ENCODE measurements at regions not wholly inside any gene's neighbourhood (a gene's known extent, or its start where the extent isn't known, plus 50 kb on each side); places are given as distances from the start of the nearest gene placed in this dataset.

GRCh38 chr7:125845686-125846085 is 916.1 kb upstream of the POT1 start:
- H4K20me1 ChIP-seq (ENCODE audit: control insufficient read depth, extremely low read depth, insufficient read depth, low read length), result no peaks in the 10 kb centered on the region
- no peaks in the 10 kb centered on the region for H3K9me3 ChIP-seq (ENCODE audit: control insufficient read depth, low read depth, low read length)
- no peaks in the 10 kb centered on the region for H3K79me2 ChIP-seq (ENCODE audit: control insufficient read depth, insufficient read depth, low read length)
- H3K4me2 ChIP-seq (ENCODE audit: control insufficient read depth, extremely low read depth, insufficient read depth, low read depth, low read length), result no peak overlapping the region
- dilution Hi-C loops (cut with MboI; ENCODE audit: extremely low pct_ligation_motif_present, low sequenced_read_pairs), result no loop called here
- no peak overlapping the region for H3K4me3 ChIP-seq (ENCODE audit: control insufficient read depth in 2 of 3, extremely low read depth in 1 of 3, insufficient read depth in 2 of 3, low read depth in 1 of 3, low read length in 3 of 3)
- no peak overlapping the region for H3K27ac ChIP-seq (ENCODE audit: control insufficient read depth, insufficient read depth, low read length)
- no peak overlapping the region for H3K9ac ChIP-seq (ENCODE audit: control insufficient read depth, extremely low read depth, insufficient read depth, low read length)
- H3K9me1 ChIP-seq (ENCODE audit: control insufficient read depth, extremely low read depth, insufficient read depth, low read length), result no peaks in the 10 kb centered on the region
- H3K36me3 ChIP-seq (ENCODE audit: control insufficient read depth in 2 of 2, extremely low read depth in 1 of 2, insufficient read depth in 2 of 2, low read length in 2 of 2), result no peaks in the 10 kb centered on the region
- DNase-seq (ENCODE audit: low read depth, low spot score) (no peak), FAIRE-seq (no peak)
- no peak for TF ChIP-seq CTCF (optimal IDR thresholded peaks at IDR 0.05 in 1 of 3, IDR thresholded peaks at IDR 0.05 in 1 of 3, conservative IDR thresholded peaks at IDR 0.05 in 1 of 3; ENCODE audit: extremely low read depth in 1 of 3, insufficient read depth in 2 of 3, low read length in 3 of 3)
- no peak for TF ChIP-seq EZH2 (IDR thresholded peaks at IDR 0.05; ENCODE audit: low read length)
- no peaks in the 10 kb centered on the region for H3K4me1 ChIP-seq (ENCODE audit: control insufficient read depth, extremely low read depth, insufficient read depth, low read length)
- no peak overlapping the region for H2AFZ ChIP-seq (ENCODE audit: control insufficient read depth, low read length)
- H3K27me3 ChIP-seq (ENCODE audit: control insufficient read depth, extremely low read depth, insufficient read depth, low read length), result no peaks in the 10 kb centered on the region

GRCh38 chr7:125834421-125834820 is 904.8 kb upstream of the POT1 start:
- Histone ChIP-seq H3K9ac (ENCODE audit: control insufficient read depth, extremely low read depth, insufficient read depth, low read length) (no peak overlapping the region), H3K4me3 (ENCODE audit: control insufficient read depth in 2 of 3, extremely low read depth in 1 of 3, insufficient read depth in 2 of 3, low read depth in 1 of 3, low read length in 3 of 3) (no peak overlapping the region), H3K4me1 (ENCODE audit: control insufficient read depth, extremely low read depth, insufficient read depth, low read length) (no peaks in the 10 kb centered on the region), H3K4me2 (ENCODE audit: control insufficient read depth, extremely low read depth, insufficient read depth, low read depth, low read length) (no peak overlapping the region), H3K9me3 (ENCODE audit: control insufficient read depth, low read depth, low read length) (peaks cover 2% of the 10 kb centered on the region), H3K27me3 (ENCODE audit: control insufficient read depth, extremely low read depth, insufficient read depth, low read length) (no peaks in the 10 kb centered on the region), H3K79me2 (ENCODE audit: control insufficient read depth, insufficient read depth, low read length) (no peaks in the 10 kb centered on the region), H3K9me1 (ENCODE audit: control insufficient read depth, extremely low read depth, insufficient read depth, low read length) (no peaks in the 10 kb centered on the region), H3K27ac (ENCODE audit: control insufficient read depth, insufficient read depth, low read length) (no peak overlapping the region), H2AFZ (ENCODE audit: control insufficient read depth, low read length) (no peak overlapping the region), H3K36me3 (ENCODE audit: control insufficient read depth in 2 of 2, extremely low read depth in 1 of 2, insufficient read depth in 2 of 2, low read length in 2 of 2) (no peaks in the 10 kb centered on the region), H4K20me1 (ENCODE audit: control insufficient read depth, extremely low read depth, insufficient read depth, low read length) (no peaks in the 10 kb centered on the region)
- dilution Hi-C loops (cut with MboI; ENCODE audit: extremely low pct_ligation_motif_present, low sequenced_read_pairs), result no loop called here
- TF ChIP-seq CTCF (optimal IDR thresholded peaks at IDR 0.05 in 1 of 3, IDR thresholded peaks at IDR 0.05 in 1 of 3, conservative IDR thresholded peaks at IDR 0.05 in 1 of 3; ENCODE audit: extremely low read depth in 1 of 3, insufficient read depth in 2 of 3, low read length in 3 of 3) (no peak), EZH2 (IDR thresholded peaks at IDR 0.05; ENCODE audit: low read length) (no peak)
- DNase-seq (ENCODE audit: low read depth, low spot score) (no peak), FAIRE-seq (no peak)

Data from keratinocyte (primary cell).